ENCODE measurements at regions not wholly inside any gene's neighbourhood (a gene's known extent, or its start where the extent isn't known, plus 50 kb on each side); places are given as distances from the start of the nearest gene placed in this dataset.

DNA sequence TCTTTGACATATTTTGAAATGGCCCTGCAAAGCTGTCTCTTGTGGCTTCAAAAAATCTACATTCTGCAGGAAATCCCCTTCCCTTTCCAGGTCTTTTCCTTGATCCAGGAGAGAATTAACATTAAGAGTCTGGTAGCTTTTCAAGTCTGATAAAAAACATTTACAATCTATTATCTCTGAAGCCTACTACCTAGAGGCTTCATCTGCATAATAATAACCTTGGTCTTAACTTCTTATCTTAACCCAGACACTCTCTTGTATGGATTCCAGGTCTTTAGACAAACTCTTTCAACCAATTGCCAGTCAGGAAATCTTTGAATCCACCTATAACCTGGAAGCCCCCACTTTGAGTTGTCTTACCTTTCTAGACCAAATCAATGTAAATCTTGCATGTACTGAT lies 179.3 kb upstream of the ZC3H15 start:
- POLR2A ChIA-PET: no interaction called here
- Histone ChIP-seq H3K9me3 (ENCODE audit: control extremely low read depth in 1 of 3, control insufficient read depth in 2 of 3, insufficient read depth in 1 of 3, low read length in 2 of 3) (peaks cover 0 to 4% (median 3%) of the 10 kb centered on the region in 3 donors), H3K36me3 (replicated peaks in 1 of 2; ENCODE audit: control extremely low read depth in 1 of 2, control insufficient read depth in 1 of 2, extremely low read depth in 1 of 2, insufficient read depth in 2 of 2, low read length in 1 of 2) (peaks cover 0 to 2% of the 10 kb centered on the region in 2 experiments), H3K9ac (ENCODE audit: low read length) (no peak overlapping the region), H3K4me1 (ENCODE audit: control insufficient read depth in 2 of 2, insufficient read depth in 2 of 2, low read length in 2 of 2) (no peaks in the 10 kb centered on the region), H4K20me1 (ENCODE audit: control insufficient read depth, insufficient read depth, low read length, poor library complexity, severe bottlenecking) (no peaks in the 10 kb centered on the region), H3K4me2 (replicated peaks; ENCODE audit: low read depth, low read length, poor library complexity, severe bottlenecking) (no peak overlapping the region), H3K27ac (ENCODE audit: low read length in 2 of 2) (no peak overlapping the region), H3K4me3 (ENCODE audit: control extremely low read depth in 1 of 5, extremely low read depth in 1 of 5, insufficient read depth in 1 of 5, low read depth in 2 of 5, low read length in 4 of 5) (no peak overlapping the region), H3K27me3 (replicated peaks in 1 of 4; ENCODE audit: control extremely low read depth in 1 of 4, control insufficient read depth in 3 of 4, insufficient read depth in 4 of 4, low read length in 3 of 4) (no peaks in the 10 kb centered on the region), H2AFZ (ENCODE audit: insufficient read depth, low read depth, low read length, poor library complexity, severe bottlenecking) (no peak overlapping the region), H3K79me2 (ENCODE audit: control insufficient read depth, insufficient read depth, low read length) (no peaks in the 10 kb centered on the region)
- Mint-ChIP-seq H3K4me3 (no peak overlapping the region), H3K27ac (no peak overlapping the region), H3K4me1 (no peaks in the 10 kb centered on the region), H3K27me3 (no peaks in the 10 kb centered on the region), H3K9me3 (ENCODE audit: insufficient read depth) (peaks cover 3% of the 10 kb centered on the region)
- DNase-seq: no peak
- intact Hi-C loops (cut with micrococcal nuclease): no loop called here
- CTCF ChIA-PET: no interaction called here
- no peak for ATAC-seq (ENCODE audit: low read depth)
- TF ChIP-seq, protein P1, sequence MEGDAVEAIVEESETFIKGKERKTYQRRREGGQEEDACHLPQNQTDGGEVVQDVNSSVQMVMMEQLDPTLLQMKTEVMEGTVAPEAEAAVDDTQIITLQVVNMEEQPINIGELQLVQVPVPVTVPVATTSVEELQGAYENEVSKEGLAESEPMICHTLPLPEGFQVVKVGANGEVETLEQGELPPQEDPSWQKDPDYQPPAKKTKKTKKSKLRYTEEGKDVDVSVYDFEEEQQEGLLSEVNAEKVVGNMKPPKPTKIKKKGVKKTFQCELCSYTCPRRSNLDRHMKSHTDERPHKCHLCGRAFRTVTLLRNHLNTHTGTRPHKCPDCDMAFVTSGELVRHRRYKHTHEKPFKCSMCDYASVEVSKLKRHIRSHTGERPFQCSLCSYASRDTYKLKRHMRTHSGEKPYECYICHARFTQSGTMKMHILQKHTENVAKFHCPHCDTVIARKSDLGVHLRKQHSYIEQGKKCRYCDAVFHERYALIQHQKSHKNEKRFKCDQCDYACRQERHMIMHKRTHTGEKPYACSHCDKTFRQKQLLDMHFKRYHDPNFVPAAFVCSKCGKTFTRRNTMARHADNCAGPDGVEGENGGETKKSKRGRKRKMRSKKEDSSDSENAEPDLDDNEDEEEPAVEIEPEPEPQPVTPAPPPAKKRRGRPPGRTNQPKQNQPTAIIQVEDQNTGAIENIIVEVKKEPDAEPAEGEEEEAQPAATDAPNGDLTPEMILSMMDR (IDR thresholded peaks at IDR 0.05): no peak
- TF ChIP-seq EZH2 (IDR thresholded peaks at IDR 0.05; ENCODE audit: borderline replicate concordance, insufficient read depth, low read depth, low read length, poor library complexity, severe bottlenecking): no peak

DNA sequence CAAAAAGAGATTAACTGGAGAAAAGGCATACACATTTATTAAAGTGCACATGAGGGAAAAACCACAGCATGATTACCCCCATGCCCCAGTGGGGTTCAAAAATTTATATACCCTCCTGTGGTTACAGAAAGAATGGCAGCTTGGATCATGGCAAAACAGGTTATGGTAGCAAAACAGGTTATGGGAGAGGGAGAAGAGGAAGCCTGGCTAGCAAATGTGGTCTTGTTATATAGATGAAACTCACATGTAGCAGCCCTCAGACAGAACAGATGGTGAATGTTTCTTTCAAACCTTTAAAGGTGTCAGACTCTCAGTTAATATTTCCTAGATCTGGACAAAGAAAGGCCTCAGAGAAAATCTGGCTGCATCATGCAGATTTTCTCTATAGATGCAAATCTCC lies 178.2 kb upstream of the ZC3H15 start:
- peaks cover 0 to 8% (median 6%) of the 10 kb centered on the region in 3 donors for H3K9me3 ChIP-seq (ENCODE audit: control extremely low read depth in 1 of 3, control insufficient read depth in 2 of 3, insufficient read depth in 1 of 3, low read length in 2 of 3)
- Mint-ChIP-seq H3K9me3 (ENCODE audit: insufficient read depth) (peaks cover 3% of the 10 kb centered on the region), H3K27me3 (no peaks in the 10 kb centered on the region), H3K4me3 (no peak overlapping the region), H3K4me1 (no peaks in the 10 kb centered on the region), H3K27ac (no peak overlapping the region)
- H3K4me1 ChIP-seq (ENCODE audit: control insufficient read depth in 2 of 2, insufficient read depth in 2 of 2, low read length in 2 of 2): no peaks in the 10 kb centered on the region
- no peak overlapping the region for H3K27ac ChIP-seq (ENCODE audit: low read length in 2 of 2)
- TF ChIP-seq, protein P1 (IDR thresholded peaks at IDR 0.05): no peak
- no peak for TF ChIP-seq EZH2 (IDR thresholded peaks at IDR 0.05; ENCODE audit: borderline replicate concordance, insufficient read depth, low read depth, low read length, poor library complexity, severe bottlenecking)
- ATAC-seq (ENCODE audit: low read depth) (no peak), DNase-seq (no peak)
- intact Hi-C loops (cut with micrococcal nuclease): no loop called here
- H3K4me3 ChIP-seq (ENCODE audit: control extremely low read depth in 1 of 5, extremely low read depth in 1 of 5, insufficient read depth in 1 of 5, low read depth in 2 of 5, low read length in 4 of 5): no peak overlapping the region
- no peaks in the 10 kb centered on the region for H3K27me3 ChIP-seq (replicated peaks in 1 of 4; ENCODE audit: control extremely low read depth in 1 of 4, control insufficient read depth in 3 of 4, insufficient read depth in 4 of 4, low read length in 3 of 4)
- H4K20me1 ChIP-seq (ENCODE audit: control insufficient read depth, insufficient read depth, low read length, poor library complexity, severe bottlenecking): no peaks in the 10 kb centered on the region
- H3K4me2 ChIP-seq (replicated peaks; ENCODE audit: low read depth, low read length, poor library complexity, severe bottlenecking): no peak overlapping the region
- H3K36me3 ChIP-seq (replicated peaks in 1 of 2; ENCODE audit: control extremely low read depth in 1 of 2, control insufficient read depth in 1 of 2, extremely low read depth in 1 of 2, insufficient read depth in 2 of 2, low read length in 1 of 2): peaks cover 0 to 2% of the 10 kb centered on the region in 2 experiments
- H3K79me2 ChIP-seq (ENCODE audit: control insufficient read depth, insufficient read depth, low read length): no peaks in the 10 kb centered on the region
- POLR2A ChIA-PET: no interaction called here
- H2AFZ ChIP-seq (ENCODE audit: insufficient read depth, low read depth, low read length, poor library complexity, severe bottlenecking): no peak overlapping the region
- H3K9ac ChIP-seq (ENCODE audit: low read length): no peak overlapping the region
- CTCF ChIA-PET: no interaction called here
